Stimulated activated effector memory CD8-positive, alpha-beta T cell treated with anti-CD3 and anti-CD28 coated beads, Interleukin-12 subunit alpha, Interleukin-12 subunit beta, amount 100 ng/mL, for 72 hours (primary cell): ENCODE measurements at regions not wholly inside any gene's neighbourhood (a gene's known extent, or its start where the extent isn't known, plus 50 kb on each side); places are given as distances from the start of the nearest gene placed in this dataset.
"Not testable (repeated sequence)": the region's sequence is repeated elsewhere in the genome, so short reads cannot be mapped to it uniquely, and the experiment has no call there.

Experiments
- ATAC-seq: fragments of 150-1000 bp; cut with Tn5 transposase; 2 replicates; pipeline ENCODE4 v1.10.0; 2021
- DNase-seq, 2 donors: peaks; one replicate each; pipeline ENCODE4 v3.0.0; 2021 to 2022; ENCODE audit warnings: low spot score in 2 of 2
- H3K27ac Mint-ChIP-seq: one replicate; pipeline ENCODE4 v1.8.0; 2022; ENCODE audit warnings: mild to moderate bottlenecking, mixed read lengths
- H3K36me3 Mint-ChIP-seq: one replicate; pipeline ENCODE4 v1.8.0; 2022; ENCODE audit warnings: mild to moderate bottlenecking, mixed read lengths
- H3K4me1 Mint-ChIP-seq: one replicate; pipeline ENCODE4 v1.8.0; 2022; ENCODE audit warnings: mixed read lengths
- H3K4me3 Mint-ChIP-seq: one replicate; pipeline ENCODE4 v1.8.0; 2022; ENCODE audit warnings: mild to moderate bottlenecking, mixed read lengths
- H3K9me3 Mint-ChIP-seq: one replicate; pipeline ENCODE4 v1.8.0; 2022; ENCODE audit warnings: mixed read lengths

- ATAC-seq (no peak), DNase-seq (no peak)
- no peaks in the 10 kb centered on the region for H3K36me3 Mint-ChIP-seq
- H3K27ac Mint-ChIP-seq, result no peak overlapping the region
- H3K9me3 Mint-ChIP-seq, result peaks cover 11% of the 10 kb centered on the region
- no peak overlapping the region for H3K4me3 Mint-ChIP-seq
- peaks cover 10% of the 10 kb centered on the region for H3K4me1 Mint-ChIP-seq
Observed at GRCh38 chr14:104230946-104231345, 92.6 kb downstream of the KIF26A start.

GRCh38 chr14:104232070-104232484 lies 93.7 kb downstream of the KIF26A start:
- peaks cover 10% of the 10 kb centered on the region for H3K4me1 Mint-ChIP-seq
- no peak for ATAC-seq
- H3K4me3 Mint-ChIP-seq, result no peak overlapping the region
- no peak overlapping the region for H3K27ac Mint-ChIP-seq
- H3K9me3 Mint-ChIP-seq, result peaks cover 13% of the 10 kb centered on the region
- no peak for DNase-seq
- H3K36me3 Mint-ChIP-seq, result no peaks in the 10 kb centered on the region

GRCh38 chr14:104234007-104234786 lies 95.8 kb downstream of the KIF26A start:
- H3K9me3 Mint-ChIP-seq, result peaks cover 13% of the 10 kb centered on the region
- H3K36me3 Mint-ChIP-seq, H3K4me3 Mint-ChIP-seq, H3K27ac Mint-ChIP-seq, ATAC-seq, H3K4me1 Mint-ChIP-seq, DNase-seq: not testable (repeated sequence)

GRCh38 chr14:104235686-104236085 lies 97.3 kb downstream of the KIF26A start:
- DNase-seq (no peak), ATAC-seq (no peak)
- no peak overlapping the region for H3K4me3 Mint-ChIP-seq
- H3K9me3 Mint-ChIP-seq, result peaks cover 13% of the 10 kb centered on the region
- H3K36me3 Mint-ChIP-seq, result no peaks in the 10 kb centered on the region
- H3K27ac Mint-ChIP-seq, result no peak overlapping the region
- no peaks in the 10 kb centered on the region for H3K4me1 Mint-ChIP-seq

DNA sequence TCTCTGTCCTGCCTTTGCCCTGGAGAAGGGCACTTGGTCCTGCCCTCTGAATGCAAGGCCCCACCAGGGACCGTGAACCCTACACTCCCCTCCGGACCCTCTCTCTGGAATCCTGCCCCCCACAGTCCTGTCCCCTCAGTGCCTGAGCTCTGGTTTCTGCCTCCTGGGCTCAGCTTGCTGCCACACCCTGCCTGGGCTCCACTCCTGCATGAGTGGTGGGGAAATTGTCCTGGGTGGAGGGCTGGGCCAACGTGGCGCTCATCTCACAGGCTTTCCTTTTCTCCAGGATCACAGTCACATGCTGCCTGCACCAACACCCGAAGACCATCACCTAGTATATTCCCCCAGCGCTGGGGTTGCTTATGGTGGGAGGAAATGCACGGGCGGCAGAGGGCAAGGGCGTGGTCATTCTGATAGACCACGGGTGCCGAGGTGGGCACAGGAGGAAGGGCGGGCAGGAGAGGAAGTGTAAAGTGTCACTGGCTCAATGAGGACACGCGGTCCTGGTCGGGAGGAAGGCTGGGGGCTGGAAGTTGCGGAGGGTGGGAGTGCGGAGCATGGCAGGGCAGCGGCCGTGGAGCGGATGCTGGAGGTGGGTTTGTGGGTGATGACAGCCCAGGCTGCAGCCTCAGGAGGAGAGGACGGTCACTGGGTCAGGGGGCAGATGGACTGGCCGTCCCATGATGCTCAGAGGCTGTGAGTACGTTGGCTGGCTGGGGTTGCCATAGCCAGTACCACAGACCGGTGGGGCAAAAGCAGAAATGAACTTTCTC lies 99.5 kb downstream of the KIF26A start:
- H3K36me3 Mint-ChIP-seq, result no peaks in the 10 kb centered on the region
- ATAC-seq (no peak), DNase-seq (no peak)
- no peak overlapping the region for H3K4me3 Mint-ChIP-seq
- no peaks in the 10 kb centered on the region for H3K4me1 Mint-ChIP-seq
- H3K27ac Mint-ChIP-seq, result no peak overlapping the region
- H3K9me3 Mint-ChIP-seq, result peaks cover 13% of the 10 kb centered on the region

- H3K4me1 Mint-ChIP-seq, result no peaks in the 10 kb centered on the region
- H3K9me3 Mint-ChIP-seq, result peaks cover 10% of the 10 kb centered on the region
Observed at GRCh38 chr14:104238424-104239184, 100.2 kb downstream of the KIF26A start.

DNA sequence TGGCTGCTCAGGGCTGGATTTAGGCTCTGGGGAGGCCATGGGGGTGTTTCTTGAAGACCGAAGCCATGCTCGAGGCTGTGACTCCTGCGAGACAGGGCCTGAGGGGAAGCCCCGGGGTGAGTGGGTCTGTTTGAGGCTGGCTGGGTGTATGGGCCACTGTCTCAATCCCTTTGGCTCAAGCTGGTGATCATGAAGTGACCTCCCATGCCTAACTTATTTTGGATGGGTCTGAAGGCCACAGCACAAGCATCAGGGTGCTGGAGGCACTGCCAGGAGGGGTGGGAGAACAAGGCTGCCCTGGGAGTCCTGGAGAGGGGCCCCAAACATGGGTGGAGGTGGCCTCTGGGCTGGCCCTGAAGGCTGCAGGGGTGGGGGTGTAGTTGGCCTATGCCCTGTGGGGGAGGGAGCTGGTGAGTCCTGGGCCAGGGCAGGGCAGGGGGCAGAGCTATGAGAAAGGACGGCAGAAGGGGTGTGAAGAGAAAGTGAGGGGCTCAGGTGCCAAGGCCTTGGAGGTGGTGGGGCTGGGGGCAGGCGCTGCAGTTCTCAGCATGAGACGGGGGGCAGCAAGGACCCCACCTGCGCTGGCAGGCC lies 100.9 kb downstream of the KIF26A start:
- Mint-ChIP-seq H3K27ac (no peak overlapping the region), H3K36me3 (no peaks in the 10 kb centered on the region), H3K4me1 (no peaks in the 10 kb centered on the region), H3K9me3 (peaks cover 9% of the 10 kb centered on the region), H3K4me3 (no peak overlapping the region)
- no peak for DNase-seq
- ATAC-seq, result no peak

More at GRCh38 chr14:104238424-104239184, 100.2 kb downstream of the KIF26A start:
- no peak overlapping the region for H3K27ac Mint-ChIP-seq
- ATAC-seq (no peak), DNase-seq (no peak)
- no peak overlapping the region for H3K4me3 Mint-ChIP-seq
- H3K36me3 Mint-ChIP-seq, result no peaks in the 10 kb centered on the region

DNA sequence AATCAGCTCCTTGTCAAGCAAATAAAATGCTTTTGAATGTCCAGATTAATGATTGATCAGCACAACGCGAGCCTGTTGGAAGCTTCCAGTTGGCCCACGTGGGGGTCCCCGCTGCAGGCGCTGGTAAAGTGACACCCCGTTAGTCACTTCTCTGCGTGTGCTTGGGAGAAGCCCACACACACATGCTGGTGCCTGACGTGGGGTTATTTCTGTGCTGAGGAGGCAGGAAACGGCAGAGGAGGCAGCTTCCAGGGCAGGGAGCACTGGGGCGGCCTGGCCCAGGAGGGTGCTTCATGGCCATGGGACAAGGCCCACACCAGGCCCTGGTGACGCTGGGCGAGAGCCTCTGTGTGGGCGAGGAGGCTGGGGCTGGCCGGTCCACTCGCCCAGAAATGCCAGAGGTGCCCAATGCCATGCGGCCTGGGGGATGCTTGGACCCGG lies 101.5 kb downstream of the KIF26A start:
- Mint-ChIP-seq H3K9me3 (peaks cover 9% of the 10 kb centered on the region), H3K4me3 (no peak overlapping the region)
- DNase-seq, result no peak

GRCh38 chr14:104240434-104241157 lies 102.2 kb downstream of the KIF26A start:
- ATAC-seq (no peak), DNase-seq (no peak)
- H3K4me3 Mint-ChIP-seq, result no peak overlapping the region
- peaks cover 5% of the 10 kb centered on the region for H3K9me3 Mint-ChIP-seq
- H3K4me1 Mint-ChIP-seq, result no peaks in the 10 kb centered on the region
- H3K36me3 Mint-ChIP-seq, result no peaks in the 10 kb centered on the region
- H3K27ac Mint-ChIP-seq, result no peak overlapping the region

More for the DNA sequence above, 101.5 kb downstream of the KIF26A start:
- Mint-ChIP-seq H3K27ac (no peak overlapping the region), H3K36me3 (no peaks in the 10 kb centered on the region), H3K4me1 (no peaks in the 10 kb centered on the region)
- ATAC-seq, result no peak

- H3K36me3 Mint-ChIP-seq, result no peaks in the 10 kb centered on the region
- no peak for DNase-seq
- no peak overlapping the region for H3K27ac Mint-ChIP-seq
- ATAC-seq, result no peak
- no peaks in the 10 kb centered on the region for H3K9me3 Mint-ChIP-seq
- H3K4me3 Mint-ChIP-seq, result no peak overlapping the region
- no peaks in the 10 kb centered on the region for H3K4me1 Mint-ChIP-seq
Observed at GRCh38 chr14:104243200-104243599, 104.8 kb downstream of the KIF26A start.

- Mint-ChIP-seq H3K27ac (no peak overlapping the region), H3K4me1 (no peaks in the 10 kb centered on the region), H3K9me3 (no peaks in the 10 kb centered on the region), H3K36me3 (no peaks in the 10 kb centered on the region), H3K4me3 (no peak overlapping the region)
- no peak for DNase-seq
- no peak for ATAC-seq
Observed at GRCh38 chr14:104244221-104245011, 106.0 kb downstream of the KIF26A start.

DNA sequence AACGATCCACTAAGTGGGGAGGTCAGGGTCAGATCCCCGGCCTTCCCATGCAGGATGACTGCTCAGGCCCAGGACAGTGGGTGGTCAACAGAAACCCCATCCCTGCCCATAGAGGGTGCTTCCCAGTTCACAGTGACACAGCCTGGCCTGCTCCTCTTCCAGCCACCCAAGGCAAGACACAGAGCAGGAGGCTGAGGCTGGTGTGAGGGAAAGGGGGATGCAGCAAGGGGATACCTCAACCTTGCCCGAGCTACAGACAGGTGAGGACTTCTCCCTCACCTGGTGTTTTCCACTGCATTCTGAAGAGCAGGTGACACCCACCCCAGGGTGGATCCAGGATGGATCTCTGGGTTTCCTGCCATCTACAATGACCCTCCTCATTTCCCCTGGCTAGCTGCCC lies 106.7 kb downstream of the KIF26A start:
- ATAC-seq, result no peak
- Mint-ChIP-seq H3K27ac (no peak overlapping the region), H3K4me1 (no peaks in the 10 kb centered on the region), H3K36me3 (no peaks in the 10 kb centered on the region), H3K9me3 (no peaks in the 10 kb centered on the region), H3K4me3 (no peak overlapping the region)
- no peak for DNase-seq

- H3K27ac Mint-ChIP-seq, result no peak overlapping the region
- no peaks in the 10 kb centered on the region for H3K36me3 Mint-ChIP-seq
- H3K4me1 Mint-ChIP-seq, result no peaks in the 10 kb centered on the region
- no peaks in the 10 kb centered on the region for H3K9me3 Mint-ChIP-seq
- DNase-seq (no peak), ATAC-seq (no peak)
- no peak overlapping the region for H3K4me3 Mint-ChIP-seq
Observed at GRCh38 chr14:104245723-104246122, 107.3 kb downstream of the KIF26A start.
